SK-N-MC (cell line): ENCODE measurements at regions not wholly inside any gene's neighbourhood (a gene's known extent, or its start where the extent isn't known, plus 50 kb on each side); places are given as distances from the start of the nearest gene placed in this dataset.

ENCODE experiments used
- FOXP2 ChIP-seq: optimal IDR thresholded peaks from 2 replicates; pipeline ENCODE3; 2011; ENCODE audit warnings: mild to moderate bottlenecking, moderate library complexity; ENCODE audit not compliant: insufficient read depth; ENCODE audit errors: extremely low read length, control extremely low read depth
- POLR2AphosphoS5 ChIP-seq: IDR thresholded peaks from 2 replicates; pipeline ENCODE4 v1.6.1; 2012; ENCODE audit warnings: mild to moderate bottlenecking, low read depth, low read length, borderline replicate concordance

GRCh38 chr6:120055071-120055470, 705.5 kb upstream of the MAN1A1 start:
- TF ChIP-seq POLR2AphosphoS5: no peak
- TF ChIP-seq FOXP2: no peak
